ENCODE measurements at regions not wholly inside any gene's neighbourhood (a gene's known extent, or its start where the extent isn't known, plus 50 kb on each side); places are given as distances from the start of the nearest gene placed in this dataset.

- DNase-seq: no peak
Observed at GRCh38 chr6:97621111-97621510, 338.1 kb upstream of the MMS22L start.

GRCh38 chr6:97626671-97627441 lies 343.8 kb upstream of the MMS22L start:
- no peak for DNase-seq

GRCh38 chr6:97629180-97629579 lies 346.2 kb upstream of the MMS22L start:
- no peak for DNase-seq

- DNase-seq: no peak
Observed at GRCh38 chr6:97630604-97631003, 347.6 kb upstream of the MMS22L start.

GRCh38 chr6:97632341-97632740 lies 349.3 kb upstream of the MMS22L start:
- DNase-seq: no peak

GRCh38 chr6:97639702-97640101 lies 356.7 kb upstream of the MMS22L start:
- DNase-seq: no peak

- no peak for DNase-seq
Observed at GRCh38 chr6:97644353-97644752, 361.3 kb upstream of the MMS22L start.

- DNase-seq: no peak
Observed at GRCh38 chr6:97645757-97646156, 362.7 kb upstream of the MMS22L start.

GRCh38 chr6:97653076-97653475 lies 370.1 kb upstream of the MMS22L start:
- no peak for DNase-seq

- DNase-seq: no peak
Observed at GRCh38 chr6:97653517-97653916, 370.5 kb upstream of the MMS22L start.

GRCh38 chr6:97654674-97655073 lies 371.7 kb upstream of the MMS22L start:
- DNase-seq: no peak

GRCh38 chr6:97656236-97656635 lies 373.2 kb upstream of the MMS22L start:
- DNase-seq: no peak

- DNase-seq: no peak
Observed at GRCh38 chr6:97656706-97657350, 373.8 kb upstream of the MMS22L start.

- DNase-seq: no peak
Observed at GRCh38 chr6:97658090-97658489, 375.1 kb upstream of the MMS22L start.

GRCh38 chr6:97663252-97663651 lies 380.2 kb upstream of the MMS22L start:
- no peak for DNase-seq

- no peak for DNase-seq
Observed at GRCh38 chr6:97665446-97665845, 382.4 kb upstream of the MMS22L start.

- no peak for DNase-seq
Observed at GRCh38 chr6:97666889-97667288, 383.9 kb upstream of the MMS22L start.

GRCh38 chr6:97668716-97669115 lies 385.7 kb upstream of the MMS22L start:
- no peak for DNase-seq

GRCh38 chr6:97669191-97670031 lies 386.4 kb upstream of the MMS22L start:
- no peak for DNase-seq

- DNase-seq: no peak
Observed at GRCh38 chr6:97674802-97675201, 391.8 kb upstream of the MMS22L start.

GRCh38 chr6:97677626-97678025 lies 394.6 kb upstream of the MMS22L start:
- no peak for DNase-seq

- no peak for DNase-seq
Observed at GRCh38 chr6:97687916-97688315, 404.9 kb upstream of the MMS22L start.

- DNase-seq: no peak
Observed at GRCh38 chr6:97689078-97689754, 406.2 kb upstream of the MMS22L start.

All from cerebellar nuclear complex (tissue), 1 donor.